HG02642 (cell line): ENCODE measurements at regions not wholly inside any gene's neighbourhood (a gene's known extent, or its start where the extent isn't known, plus 50 kb on each side); places are given as distances from the start of the nearest gene placed in this dataset.

ENCODE experiments used
- ATAC-seq: cut with Tn5 transposase; IDR thresholded peaks from one replicate; pipeline ENCODE4 v1.9.1; 2021; ENCODE audit warnings: mild to moderate bottlenecking; ENCODE audit not compliant: unreplicated experiment, poor library complexity

DNA sequence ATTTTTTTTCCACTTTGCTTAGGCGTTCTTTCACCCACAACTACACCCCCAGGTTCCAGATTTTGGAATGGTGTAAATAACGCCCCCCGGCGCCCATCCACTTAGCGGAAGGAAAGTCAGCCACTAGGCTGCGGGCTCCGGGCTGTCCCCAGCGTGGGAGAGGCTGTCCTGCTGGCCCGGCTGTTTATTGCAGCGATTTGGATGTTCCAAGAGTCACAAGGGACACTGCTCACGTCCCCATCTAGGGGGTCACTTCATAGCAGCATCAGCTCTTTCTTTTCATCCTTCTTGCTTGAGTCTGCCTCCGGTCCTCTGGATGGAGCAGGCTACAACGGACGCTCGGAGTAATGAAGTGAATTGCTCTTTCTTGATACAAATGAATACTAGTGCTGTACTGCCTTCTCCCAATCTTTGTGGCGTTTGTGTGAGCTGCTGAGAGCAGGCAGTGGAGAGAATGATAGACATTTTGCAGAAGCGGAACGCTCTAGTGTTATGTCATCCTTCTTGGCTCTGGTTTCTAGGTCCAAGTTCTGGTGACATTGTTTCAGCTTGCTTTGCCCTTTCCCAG is 50.7 kb upstream of the PAIP2B start:
- ATAC-seq = no peak

DNA sequence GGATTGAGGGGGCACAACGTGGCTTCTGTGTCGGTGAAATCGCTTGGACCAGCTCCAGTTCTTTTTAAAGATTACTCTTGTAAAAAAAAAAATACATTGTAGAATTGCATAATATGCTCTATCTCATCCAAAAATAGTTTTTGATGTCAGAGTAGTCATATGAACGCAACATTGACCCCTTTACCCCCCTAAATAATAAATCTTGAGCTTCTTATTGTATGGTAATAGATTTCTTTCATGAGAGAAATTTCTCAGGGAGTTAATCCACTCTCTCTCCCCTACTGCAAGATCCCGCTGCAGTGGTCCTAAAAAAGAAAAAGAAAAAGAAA is 50.2 kb upstream of the PAIP2B start:
- no peak for ATAC-seq

DNA sequence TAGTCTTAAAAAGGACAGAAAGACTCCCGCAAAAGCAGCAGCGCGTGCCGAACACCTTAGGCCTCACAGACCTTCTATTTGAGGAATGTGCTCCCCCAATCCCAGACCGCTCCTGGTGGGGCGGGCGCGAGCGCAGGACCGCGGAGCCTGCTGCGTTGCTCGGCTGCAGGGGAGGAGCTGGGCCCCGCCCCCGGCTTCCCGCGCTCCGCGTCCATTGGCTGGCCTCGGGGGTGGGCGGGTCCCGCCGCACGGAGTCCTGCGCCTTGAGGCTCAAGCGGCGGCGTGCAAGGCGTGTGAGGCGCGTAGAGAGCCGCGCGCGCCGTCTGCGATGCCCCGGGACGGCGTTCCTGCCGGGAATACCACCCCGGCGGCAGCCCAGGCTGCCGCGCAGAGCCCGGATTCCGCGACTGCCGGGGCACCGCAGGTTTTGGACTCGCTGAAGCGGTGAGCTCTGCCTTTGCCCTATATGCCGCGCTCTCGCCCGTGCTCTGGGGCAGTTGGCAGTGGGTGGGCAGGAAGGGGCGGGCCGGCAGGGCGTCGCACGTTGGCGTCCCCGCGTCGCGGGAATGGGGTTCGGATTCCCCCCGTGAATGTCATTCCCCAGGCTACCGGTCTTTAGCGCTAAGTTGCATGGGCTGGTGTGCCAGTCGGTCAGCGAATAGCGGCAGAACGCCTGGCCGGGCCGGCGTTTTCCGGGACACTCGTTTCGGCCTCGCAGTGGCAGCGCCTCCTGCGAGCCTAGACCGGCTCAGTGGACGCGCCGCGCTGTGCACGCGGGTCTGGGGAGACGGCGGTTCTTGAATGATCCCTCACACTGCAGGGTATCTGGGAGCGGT is 49.6 kb upstream of the PAIP2B start:
- peak; percentile 99 for ATAC-seq
